ENCODE measurements at regions not wholly inside any gene's neighbourhood (a gene's known extent, or its start where the extent isn't known, plus 50 kb on each side); places are given as distances from the start of the nearest gene placed in this dataset.

GRCh38 chr3:178369811-178370210 lies 166.4 kb upstream of the KCNMB2 start:
- Histone ChIP-seq H3K4me2 (ENCODE audit: low read length) (no peak overlapping the region), H3K9me2 (replicated peaks; ENCODE audit: control insufficient read depth, low read length) (no peaks in the 10 kb centered on the region), H3K79me2 (ENCODE audit: control insufficient read depth, low read length) (no peaks in the 10 kb centered on the region), H3F3A (ENCODE audit: control insufficient read depth, insufficient read depth) (no peaks in the 10 kb centered on the region), H3K27ac (ENCODE audit: low read depth, low read length) (no peak overlapping the region), H3K9me3 (ENCODE audit: control insufficient read depth, insufficient read depth, low read length) (no peaks in the 10 kb centered on the region), H4K20me1 (ENCODE audit: control insufficient read depth, insufficient read depth, low read depth, low read length) (no peaks in the 10 kb centered on the region), H3K4me3 (ENCODE audit: low read length) (no peak overlapping the region), H3K36me3 (ENCODE audit: control insufficient read depth, low read length) (no peaks in the 10 kb centered on the region), H3K4me1 (ENCODE audit: control insufficient read depth, low read length) (no peaks in the 10 kb centered on the region), H3K27me3 (ENCODE audit: control insufficient read depth, low read length) (no peaks in the 10 kb centered on the region)
- TF ChIP-seq, protein P1, sequence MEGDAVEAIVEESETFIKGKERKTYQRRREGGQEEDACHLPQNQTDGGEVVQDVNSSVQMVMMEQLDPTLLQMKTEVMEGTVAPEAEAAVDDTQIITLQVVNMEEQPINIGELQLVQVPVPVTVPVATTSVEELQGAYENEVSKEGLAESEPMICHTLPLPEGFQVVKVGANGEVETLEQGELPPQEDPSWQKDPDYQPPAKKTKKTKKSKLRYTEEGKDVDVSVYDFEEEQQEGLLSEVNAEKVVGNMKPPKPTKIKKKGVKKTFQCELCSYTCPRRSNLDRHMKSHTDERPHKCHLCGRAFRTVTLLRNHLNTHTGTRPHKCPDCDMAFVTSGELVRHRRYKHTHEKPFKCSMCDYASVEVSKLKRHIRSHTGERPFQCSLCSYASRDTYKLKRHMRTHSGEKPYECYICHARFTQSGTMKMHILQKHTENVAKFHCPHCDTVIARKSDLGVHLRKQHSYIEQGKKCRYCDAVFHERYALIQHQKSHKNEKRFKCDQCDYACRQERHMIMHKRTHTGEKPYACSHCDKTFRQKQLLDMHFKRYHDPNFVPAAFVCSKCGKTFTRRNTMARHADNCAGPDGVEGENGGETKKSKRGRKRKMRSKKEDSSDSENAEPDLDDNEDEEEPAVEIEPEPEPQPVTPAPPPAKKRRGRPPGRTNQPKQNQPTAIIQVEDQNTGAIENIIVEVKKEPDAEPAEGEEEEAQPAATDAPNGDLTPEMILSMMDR (IDR thresholded peaks at IDR 0.05; ENCODE audit: low read depth, low read length, poor library complexity, severe bottlenecking): no peak
- TF ChIP-seq EZH2phosphoT487 (IDR thresholded peaks at IDR 0.05; ENCODE audit: borderline replicate concordance, low read length): no peak

DNA sequence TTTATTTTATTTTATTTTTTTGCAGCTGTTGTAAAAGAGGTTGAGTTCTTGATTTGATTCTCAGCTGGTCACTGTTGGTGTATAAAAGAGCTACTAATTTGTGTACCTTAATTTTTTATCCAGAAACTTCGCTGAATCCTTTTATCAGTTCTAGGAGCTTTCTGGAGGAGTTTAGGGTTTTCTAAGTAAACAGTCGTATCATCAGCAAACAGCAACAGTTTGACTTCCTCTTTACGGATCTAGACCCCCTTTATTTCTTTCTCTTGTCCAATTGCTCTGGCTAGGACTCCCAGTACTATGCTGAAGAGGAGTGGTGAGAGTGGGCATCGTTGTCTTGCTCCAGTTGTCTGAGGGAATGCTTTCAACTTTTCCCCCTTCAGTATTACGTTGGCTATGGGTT lies 165.8 kb upstream of the KCNMB2 start:
- no peak for TF ChIP-seq EZH2phosphoT487 (IDR thresholded peaks at IDR 0.05; ENCODE audit: borderline replicate concordance, low read length)
- TF ChIP-seq, protein P1 (IDR thresholded peaks at IDR 0.05; ENCODE audit: low read depth, low read length, poor library complexity, severe bottlenecking): no peak
- no peaks in the 10 kb centered on the region for H4K20me1 ChIP-seq (ENCODE audit: control insufficient read depth, insufficient read depth, low read depth, low read length)
- no peaks in the 10 kb centered on the region for H3F3A ChIP-seq (ENCODE audit: control insufficient read depth, insufficient read depth)
- no peaks in the 10 kb centered on the region for H3K36me3 ChIP-seq (ENCODE audit: control insufficient read depth, low read length)
- H3K79me2 ChIP-seq (ENCODE audit: control insufficient read depth, low read length): no peaks in the 10 kb centered on the region
- no peaks in the 10 kb centered on the region for H3K27me3 ChIP-seq (ENCODE audit: control insufficient read depth, low read length)
- H3K4me1 ChIP-seq (ENCODE audit: control insufficient read depth, low read length): no peaks in the 10 kb centered on the region
- H3K4me3 ChIP-seq (ENCODE audit: low read length): no peak overlapping the region
- no peak overlapping the region for H3K27ac ChIP-seq (ENCODE audit: low read depth, low read length)
- no peaks in the 10 kb centered on the region for H3K9me2 ChIP-seq (replicated peaks; ENCODE audit: control insufficient read depth, low read length)
- no peak overlapping the region for H3K4me2 ChIP-seq (ENCODE audit: low read length)
- H3K9me3 ChIP-seq (ENCODE audit: control insufficient read depth, insufficient read depth, low read length): no peaks in the 10 kb centered on the region

DNA sequence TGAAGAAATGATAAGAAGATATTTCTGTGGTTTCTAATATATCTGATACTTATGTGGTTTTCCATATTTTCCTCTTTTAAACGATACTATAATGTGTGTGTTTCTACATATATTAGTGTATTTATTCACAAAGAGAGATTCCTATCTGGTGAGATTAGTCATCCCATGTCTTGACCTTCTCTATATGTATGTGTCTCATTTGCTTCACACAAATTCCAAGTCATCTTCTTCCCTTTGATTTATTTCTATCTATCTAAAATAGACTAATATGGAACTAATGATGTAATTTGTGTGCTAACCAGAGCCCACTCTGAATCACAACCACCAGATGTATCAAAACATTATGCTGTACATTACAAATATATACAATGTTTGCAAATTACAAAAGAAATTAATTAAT lies 154.7 kb upstream of the KCNMB2 start:
- Histone ChIP-seq H3K79me2 (ENCODE audit: control insufficient read depth, low read length) (no peaks in the 10 kb centered on the region), H3K4me2 (ENCODE audit: low read length) (no peak overlapping the region), H4K20me1 (ENCODE audit: control insufficient read depth, insufficient read depth, low read depth, low read length) (no peaks in the 10 kb centered on the region), H3K9me2 (replicated peaks; ENCODE audit: control insufficient read depth, low read length) (no peaks in the 10 kb centered on the region), H3K36me3 (ENCODE audit: control insufficient read depth, low read length) (no peaks in the 10 kb centered on the region), H3K4me3 (ENCODE audit: low read length) (no peak overlapping the region), H3F3A (ENCODE audit: control insufficient read depth, insufficient read depth) (no peaks in the 10 kb centered on the region), H3K27ac (ENCODE audit: low read depth, low read length) (no peak overlapping the region), H3K27me3 (ENCODE audit: control insufficient read depth, low read length) (no peaks in the 10 kb centered on the region), H3K4me1 (ENCODE audit: control insufficient read depth, low read length) (no peaks in the 10 kb centered on the region), H3K9me3 (ENCODE audit: control insufficient read depth, insufficient read depth, low read length) (no peaks in the 10 kb centered on the region)
- no peak for TF ChIP-seq EZH2phosphoT487 (IDR thresholded peaks at IDR 0.05; ENCODE audit: borderline replicate concordance, low read length)
- TF ChIP-seq, protein P1 (IDR thresholded peaks at IDR 0.05; ENCODE audit: low read depth, low read length, poor library complexity, severe bottlenecking): no peak
